HG03565 (cell line): ENCODE measurements at regions not wholly inside any gene's neighbourhood (a gene's known extent, or its start where the extent isn't known, plus 50 kb on each side); places are given as distances from the start of the nearest gene placed in this dataset.
A peak's percentile ranks its signal among the peaks of the same experiment; 100 is the strongest.
"Not testable (repeated sequence)": the region's sequence is repeated elsewhere in the genome, so short reads cannot be mapped to it uniquely, and the experiment has no call there.

Source experiments
- ATAC-seq: cut with Tn5 transposase; IDR thresholded peaks from one replicate; pipeline ENCODE4 v1.9.1; 2021; ENCODE audit warnings: mild to moderate bottlenecking, moderate library complexity; ENCODE audit not compliant: unreplicated experiment

GRCh38 chr5:124007675-124008398 lies 495.9 kb downstream of the CSNK1G3 start:
- ATAC-seq = no peak

GRCh38 chr5:124001036-124001615 lies 489.1 kb downstream of the CSNK1G3 start:
- ATAC-seq = no peak

DNA sequence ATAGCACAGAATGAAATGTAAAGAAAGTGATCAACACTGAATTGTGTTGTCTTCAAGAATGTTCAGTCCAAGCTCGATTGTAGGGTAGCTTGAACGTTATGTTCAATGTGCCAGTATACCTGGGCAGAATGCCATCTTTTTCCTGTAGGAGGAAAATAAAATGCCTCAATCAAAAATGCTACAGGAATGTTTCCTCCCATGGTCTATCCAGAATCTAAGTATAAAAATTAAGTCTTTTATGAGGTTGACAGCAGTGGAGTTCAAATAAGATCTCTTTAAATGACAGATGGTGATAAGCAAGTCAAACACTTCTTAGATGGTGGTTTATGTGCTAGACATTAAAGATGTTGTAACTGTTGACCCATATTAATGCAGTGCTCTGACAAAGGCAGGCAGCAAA lies 488.6 kb downstream of the CSNK1G3 start:
- ATAC-seq = no peak

GRCh38 chr5:123997462-123998215 lies 485.7 kb downstream of the CSNK1G3 start:
- no peak for ATAC-seq

GRCh38 chr5:123997064-123997461 lies 485.1 kb downstream of the CSNK1G3 start:
- ATAC-seq = no peak

GRCh38 chr5:123992641-123993040 lies 480.7 kb downstream of the CSNK1G3 start:
- no peak for ATAC-seq

GRCh38 chr5:123987956-123988355 lies 476.0 kb downstream of the CSNK1G3 start:
- ATAC-seq = no peak

DNA sequence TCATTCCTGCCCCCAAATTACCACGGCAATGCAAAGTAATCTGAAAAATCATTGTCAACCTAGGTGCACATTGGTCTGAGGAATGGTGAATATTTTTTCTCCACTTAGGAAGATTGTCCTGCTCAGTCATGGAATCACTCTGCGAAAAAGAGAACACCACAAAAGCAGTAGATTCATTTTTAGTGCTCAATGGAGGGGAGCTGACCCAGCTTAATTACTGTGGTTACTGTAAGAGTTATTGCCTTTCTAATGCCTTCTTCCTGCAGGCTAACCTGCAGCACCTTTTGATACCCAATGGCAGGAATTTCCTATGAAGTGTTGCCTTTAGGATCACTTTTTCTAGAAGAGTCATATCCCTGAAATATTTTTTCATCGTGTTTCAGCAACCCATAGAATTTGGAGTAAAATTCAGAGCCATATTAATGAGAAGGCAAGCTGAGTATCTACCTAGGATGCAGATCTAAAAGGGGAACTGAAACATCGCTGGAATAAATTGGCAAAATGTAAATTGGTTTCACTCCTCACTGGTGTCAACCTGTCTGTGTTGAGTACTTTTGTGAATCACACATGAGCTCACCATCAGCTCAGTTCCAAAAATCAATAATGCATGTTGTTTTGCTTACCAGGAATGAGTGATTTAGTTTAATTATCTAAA lies 464.5 kb downstream of the CSNK1G3 start:
- ATAC-seq = peak; percentile 88

GRCh38 chr5:123975521-123975920 lies 463.5 kb downstream of the CSNK1G3 start:
- not testable (repeated sequence) for ATAC-seq

- ATAC-seq = no peak
Measured at GRCh38 chr5:123966781-123967180, 454.8 kb downstream of the CSNK1G3 start.

GRCh38 chr5:123965626-123966025 lies 453.6 kb downstream of the CSNK1G3 start:
- no peak for ATAC-seq

- ATAC-seq = no peak
Measured at GRCh38 chr5:123964884-123965283, 452.9 kb downstream of the CSNK1G3 start.

GRCh38 chr5:123960526-123960925 lies 448.5 kb downstream of the CSNK1G3 start:
- ATAC-seq = no peak

GRCh38 chr5:123951582-123951977 lies 439.6 kb downstream of the CSNK1G3 start:
- no peak for ATAC-seq

DNA sequence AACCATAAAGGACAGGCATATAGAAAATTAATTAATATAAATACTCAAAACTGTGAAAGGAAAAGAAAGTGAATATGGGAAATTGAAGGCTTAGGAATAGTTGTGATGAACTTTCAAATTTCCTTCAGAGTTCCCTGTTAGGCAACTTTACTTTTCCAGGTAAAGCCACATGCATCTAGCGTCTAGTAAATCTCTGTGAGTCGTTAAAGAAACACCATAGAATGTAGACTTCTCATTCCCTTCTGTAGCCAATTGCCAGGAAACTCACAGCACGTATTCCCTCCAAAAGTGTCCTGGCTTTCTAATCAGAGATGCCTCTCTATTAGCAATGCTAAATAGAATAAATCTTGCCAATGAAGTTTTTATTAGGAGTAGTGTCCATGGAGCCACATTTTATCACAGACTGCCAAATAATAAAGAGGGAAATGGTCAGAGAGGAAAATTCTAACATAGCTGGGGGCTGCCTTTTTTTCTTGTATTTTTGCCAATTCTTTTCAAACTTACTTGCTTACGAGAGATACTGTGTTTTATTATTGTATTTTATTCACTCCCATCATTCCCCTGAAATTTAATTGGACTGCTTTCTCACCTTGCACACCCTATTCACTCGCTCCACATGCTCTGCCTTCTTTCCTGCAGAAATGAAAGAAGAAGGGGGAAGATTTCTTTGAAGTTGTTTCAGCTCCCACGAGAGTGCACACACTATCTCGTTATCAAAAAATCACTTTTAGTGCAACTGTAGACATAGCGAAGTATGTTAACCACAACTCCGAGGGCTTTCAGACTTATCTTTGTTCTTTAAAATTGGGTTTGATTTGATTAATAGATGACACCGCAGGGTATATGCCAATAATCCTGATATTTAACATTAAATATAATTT lies 439.0 kb downstream of the CSNK1G3 start:
- no peak for ATAC-seq

DNA sequence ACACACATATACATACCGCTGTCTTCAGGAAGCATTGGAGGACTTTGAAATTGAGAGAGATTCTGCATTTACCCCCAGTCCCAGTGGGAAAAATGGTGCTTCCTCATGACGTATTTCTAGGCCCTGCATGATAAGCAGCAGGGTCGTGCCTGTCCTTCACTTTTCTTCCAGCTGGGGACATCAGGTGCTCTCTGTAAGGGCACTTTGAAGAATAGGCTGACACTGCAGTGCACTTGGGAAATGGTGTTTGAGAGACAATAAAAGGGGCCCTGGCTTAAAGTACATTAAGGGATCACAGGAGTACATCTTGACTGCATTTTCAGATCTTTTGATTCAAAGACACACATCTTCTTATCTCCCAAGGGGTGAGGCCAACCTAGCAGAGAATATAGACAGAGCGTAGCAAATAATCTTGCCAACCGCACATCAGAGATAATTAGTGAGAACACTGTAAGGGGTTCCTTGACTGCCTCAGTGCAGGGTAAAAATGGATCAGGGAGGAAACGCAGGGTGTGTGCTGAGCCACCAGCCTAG lies 437.9 kb downstream of the CSNK1G3 start:
- ATAC-seq = no peak

DNA sequence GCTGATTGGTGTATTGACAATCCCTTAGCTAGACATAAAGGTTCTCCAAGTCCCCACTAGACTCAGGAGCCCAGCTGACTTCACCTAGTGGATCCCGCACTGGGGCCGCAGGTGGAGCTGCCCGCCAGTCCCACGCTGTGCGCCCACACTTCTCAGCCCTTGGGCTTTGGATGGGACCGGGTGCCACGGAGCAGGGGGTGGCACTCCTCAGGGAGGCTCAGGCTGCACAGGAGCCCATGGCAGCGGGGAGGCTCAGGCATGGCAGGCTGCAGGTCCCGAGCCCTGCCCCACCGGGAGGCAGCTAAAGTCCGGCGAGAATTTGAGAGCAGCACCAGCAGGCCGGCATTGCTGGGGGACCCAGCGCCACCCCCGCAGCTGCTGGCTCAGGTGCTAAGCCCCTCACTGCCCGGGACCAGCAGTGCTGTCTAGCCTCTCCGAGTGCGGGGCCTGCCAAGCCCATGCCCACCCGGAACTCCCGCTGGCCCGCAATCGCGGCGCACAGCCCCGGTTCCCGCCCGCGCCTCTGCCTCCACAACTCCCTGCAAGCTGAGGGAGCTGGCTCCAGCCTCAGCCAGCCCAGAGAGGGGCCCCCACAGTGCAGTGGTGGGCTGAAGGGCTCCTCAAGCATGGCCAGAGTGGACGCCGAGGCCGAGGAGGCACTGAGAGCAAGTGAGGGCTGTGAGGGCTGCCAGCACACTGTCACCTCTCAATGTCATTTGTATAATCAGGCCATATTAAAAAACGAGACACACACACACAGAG lies 437.2 kb downstream of the CSNK1G3 start:
- ATAC-seq = no peak

DNA sequence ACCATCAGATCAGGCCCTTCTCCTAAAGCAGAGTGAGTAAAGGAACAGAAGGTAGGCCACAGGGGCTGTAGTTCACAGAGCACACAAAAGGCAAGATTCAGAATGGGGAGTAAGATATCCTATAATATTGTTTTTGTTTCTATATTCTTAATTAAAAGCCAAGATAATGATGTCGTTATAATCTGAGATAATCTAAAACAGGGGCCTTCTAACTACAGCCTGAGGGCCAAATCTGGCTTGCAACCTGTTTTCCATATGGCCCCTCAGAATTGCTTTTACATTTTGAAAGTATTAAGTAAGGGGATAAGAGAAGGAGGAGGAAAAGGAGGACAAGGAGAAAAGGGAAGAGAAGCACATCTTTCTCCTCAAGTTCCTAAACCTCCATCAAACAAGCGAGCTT lies 435.8 kb downstream of the CSNK1G3 start:
- no peak for ATAC-seq

DNA sequence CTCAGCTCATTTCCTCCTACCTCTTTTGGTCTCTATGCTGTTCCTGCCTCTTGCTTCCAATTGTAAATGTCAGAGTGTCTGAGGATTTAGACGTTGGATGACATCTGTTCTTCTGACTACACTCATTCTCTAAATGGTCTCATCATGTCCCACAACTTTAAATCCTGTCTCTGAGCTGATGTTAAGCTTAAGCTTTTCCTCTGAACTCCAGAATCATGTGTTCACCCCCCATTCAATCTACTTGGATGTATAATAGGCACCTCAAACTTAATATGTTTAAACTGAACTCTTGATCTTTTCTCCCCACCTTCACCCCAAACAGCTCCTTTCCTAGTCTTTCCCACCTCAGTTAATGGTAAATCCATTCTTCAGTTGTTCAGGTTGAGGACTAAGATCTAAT lies 433.6 kb downstream of the CSNK1G3 start:
- ATAC-seq = no peak

DNA sequence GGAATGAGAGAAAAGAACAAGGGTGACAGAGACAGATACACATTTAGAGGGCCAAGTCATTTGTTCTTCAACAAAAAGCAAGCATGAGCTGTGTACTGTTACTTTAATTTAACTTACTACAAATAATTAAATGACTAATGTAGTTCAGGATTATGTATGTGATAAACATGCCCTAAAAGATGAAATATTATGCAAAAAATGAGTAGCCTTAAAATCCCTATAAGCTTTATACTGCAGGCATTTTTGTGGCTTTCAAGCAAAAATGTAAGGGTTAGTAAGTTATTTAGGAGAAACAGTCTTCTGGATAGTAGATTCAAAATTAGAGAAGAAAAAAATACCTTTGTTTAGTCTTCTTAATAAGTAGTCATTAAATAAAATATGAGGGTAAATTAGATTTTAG lies 431.2 kb downstream of the CSNK1G3 start:
- no peak for ATAC-seq
